HG03469 (cell line): ENCODE measurements at regions not wholly inside any gene's neighbourhood (a gene's known extent, or its start where the extent isn't known, plus 50 kb on each side); places are given as distances from the start of the nearest gene placed in this dataset.
"Not testable (repeated sequence)": the region's sequence is repeated elsewhere in the genome, so short reads cannot be mapped to it uniquely, and the experiment has no call there.

Source experiments
- ATAC-seq: cut with Tn5 transposase; IDR thresholded peaks from one replicate; pipeline ENCODE4 v1.9.1; 2021; ENCODE audit warnings: mild to moderate bottlenecking, moderate library complexity, moderate number of reproducible peaks; ENCODE audit not compliant: unreplicated experiment

DNA sequence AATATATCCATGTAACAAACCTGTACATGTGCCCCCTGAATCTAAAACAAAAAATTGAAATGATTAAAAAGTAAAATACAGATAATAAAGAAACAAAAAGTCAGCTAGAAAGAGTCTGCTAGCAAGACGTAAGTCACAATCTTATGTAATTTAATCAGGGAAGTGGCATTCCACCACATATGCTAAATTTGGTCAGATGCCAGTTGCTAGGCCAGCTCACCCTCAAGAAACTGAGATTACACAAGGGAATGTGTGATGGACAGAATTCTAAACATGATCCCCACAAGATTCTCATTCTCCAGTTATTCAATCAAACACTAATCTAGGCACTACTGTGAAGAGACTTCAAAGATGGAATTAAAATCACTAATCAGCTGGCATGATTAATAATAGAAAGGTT lies 689.3 kb downstream of the CENPC start:
- ATAC-seq, result no peak

DNA sequence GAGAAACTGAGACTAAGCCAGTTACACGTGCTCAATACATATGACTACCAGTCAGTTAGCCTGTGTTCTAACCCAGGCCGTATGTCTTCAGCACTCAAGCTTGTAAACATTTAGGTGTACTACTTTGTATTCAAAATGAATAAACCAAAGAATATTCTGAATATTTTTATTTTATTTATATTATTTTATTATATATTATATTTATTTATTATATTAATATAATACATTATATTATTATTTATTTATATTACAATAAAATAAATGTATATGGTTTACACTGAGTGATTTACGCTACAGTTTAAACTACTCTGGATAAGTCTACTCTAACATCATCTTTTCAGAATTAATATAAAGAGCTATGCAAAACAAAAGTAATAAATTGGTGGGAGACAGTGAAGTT lies 691.5 kb downstream of the CENPC start:
- ATAC-seq, result no peak

DNA sequence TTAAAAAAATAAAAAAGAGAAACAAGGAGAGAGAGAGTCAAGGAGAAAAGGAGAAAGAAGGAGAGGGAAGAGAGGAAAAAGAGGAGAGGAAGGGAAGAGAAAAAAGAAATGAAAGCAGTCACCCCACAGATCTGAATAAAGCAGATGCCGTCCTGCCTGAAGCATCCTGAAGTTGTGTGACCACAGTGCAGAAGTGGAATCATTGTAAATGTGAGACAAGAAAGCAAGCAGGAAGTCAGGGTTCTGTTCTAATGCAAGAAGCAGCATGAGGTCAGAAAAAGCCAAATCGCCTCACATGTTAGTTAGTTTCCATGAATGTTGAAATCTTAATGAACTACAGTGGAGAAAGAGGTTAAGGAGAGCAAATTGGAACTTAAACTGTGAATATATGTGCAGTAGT lies 692.5 kb downstream of the CENPC start:
- ATAC-seq, result no peak

DNA sequence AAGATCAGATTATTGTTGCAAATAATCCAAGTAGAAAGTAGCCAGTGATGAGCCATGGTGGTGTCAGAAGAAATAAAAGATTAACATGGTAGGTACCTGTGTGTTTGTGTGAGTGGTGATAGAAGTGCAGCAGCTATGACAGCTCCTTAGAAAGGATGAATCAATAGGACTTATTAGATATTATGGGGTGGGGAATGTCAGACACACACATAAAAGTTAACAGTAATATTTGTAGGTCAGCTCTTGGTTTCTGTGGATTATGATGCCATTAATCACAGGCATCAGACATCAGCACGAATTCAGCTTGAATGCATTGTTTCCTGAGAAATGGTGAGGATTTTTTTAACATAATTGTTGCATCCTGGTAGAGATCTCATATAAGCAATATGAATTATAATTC lies 695.7 kb downstream of the CENPC start:
- no peak for ATAC-seq

DNA sequence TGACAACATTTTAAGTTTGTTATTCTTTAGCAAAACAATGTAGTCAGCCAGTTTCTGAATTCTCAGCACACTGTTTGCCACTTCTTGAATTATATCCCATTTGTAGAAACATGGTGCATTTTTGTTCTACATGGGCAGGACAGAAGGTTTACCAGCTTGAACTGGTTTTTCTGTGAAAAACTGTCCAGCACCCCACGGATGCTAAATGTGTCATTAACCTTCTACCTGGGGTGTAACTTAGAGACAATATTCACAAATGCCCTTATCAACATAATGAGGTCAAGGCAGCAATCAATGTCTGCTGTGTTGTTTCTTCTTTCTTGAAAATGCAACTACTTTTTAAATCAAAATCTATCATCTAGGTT lies 702.6 kb downstream of the CENPC start:
- ATAC-seq, result no peak

DNA sequence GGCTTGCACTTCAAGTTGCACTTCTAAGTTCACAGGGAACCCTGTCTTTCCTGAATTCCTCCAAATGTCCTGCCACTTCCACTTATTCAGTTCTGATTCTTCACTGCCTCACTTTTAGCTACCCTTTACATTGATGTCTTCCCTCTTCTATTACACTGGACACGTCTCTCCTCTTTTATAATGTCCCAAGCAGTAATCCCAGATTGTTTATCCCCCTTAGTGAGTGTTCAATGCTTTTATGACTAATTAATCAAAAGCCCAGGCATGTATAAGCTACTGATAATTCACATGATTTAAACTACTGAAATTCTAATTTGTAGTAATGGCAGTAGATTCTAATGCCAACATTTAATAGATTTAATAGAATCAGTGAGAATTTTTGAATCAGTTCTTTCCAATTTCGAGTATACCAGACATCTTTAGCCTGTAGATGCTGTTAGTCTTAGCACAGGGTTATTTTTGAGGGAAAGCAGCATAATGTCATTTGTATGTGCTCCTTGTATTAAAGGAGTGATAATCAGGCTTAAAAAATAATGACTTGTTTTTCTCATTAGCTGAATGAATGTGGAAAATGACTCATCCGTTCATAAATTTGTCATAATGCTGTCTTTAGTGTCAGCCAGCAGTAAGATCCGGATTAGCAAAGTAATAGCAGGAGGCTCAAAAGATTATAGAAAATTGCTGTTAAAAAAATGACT lies 703.1 kb downstream of the CENPC start:
- ATAC-seq, result no peak

DNA sequence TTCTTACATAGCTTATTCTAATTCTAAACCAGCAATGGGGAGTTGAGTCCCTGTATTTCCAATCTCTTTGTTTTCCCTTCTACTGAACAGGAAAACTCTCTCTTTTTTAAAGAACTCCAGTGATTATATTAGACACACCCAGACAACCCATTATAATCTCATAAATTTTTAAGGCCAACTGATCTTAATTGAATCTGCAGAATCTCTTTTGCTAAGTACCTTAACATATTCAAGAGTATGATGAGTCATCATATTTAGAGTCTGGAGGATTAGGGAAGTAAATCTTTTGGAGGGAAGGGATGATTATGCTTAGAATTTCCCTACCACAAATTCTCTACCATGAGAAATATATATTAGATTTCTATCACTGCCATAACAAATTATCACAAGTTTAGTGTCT lies 705.1 kb downstream of the CENPC start:
- ATAC-seq, result no peak

DNA sequence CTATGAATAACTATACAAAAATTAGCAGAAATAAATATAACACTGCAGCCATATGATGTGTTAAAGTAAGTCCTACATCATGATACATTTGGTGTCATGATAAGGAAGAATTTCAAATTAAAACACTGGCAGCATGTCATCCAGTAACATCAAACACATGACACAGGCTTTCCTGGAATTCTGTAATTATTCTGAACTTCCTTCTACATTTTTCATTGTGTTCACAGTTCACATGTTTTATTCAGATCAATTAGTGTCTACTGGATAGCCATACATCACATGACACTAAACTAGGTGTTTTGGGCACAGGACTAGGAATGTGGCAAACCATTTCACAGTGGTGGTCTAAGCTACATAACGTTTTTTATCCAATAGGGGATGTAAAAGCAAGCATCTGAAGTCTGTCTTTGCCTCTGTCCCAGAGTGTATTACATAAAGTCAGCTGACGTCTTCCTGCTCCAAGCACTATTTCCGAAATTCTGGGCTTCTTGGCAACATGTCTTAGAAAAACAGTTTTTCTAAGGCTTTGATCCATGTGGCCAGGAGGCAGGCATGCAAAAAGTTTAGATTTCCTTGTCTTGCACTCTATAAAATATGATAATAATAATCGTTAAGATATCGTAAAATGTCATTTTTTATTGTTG lies 707.9 kb downstream of the CENPC start:
- ATAC-seq, result no peak

DNA sequence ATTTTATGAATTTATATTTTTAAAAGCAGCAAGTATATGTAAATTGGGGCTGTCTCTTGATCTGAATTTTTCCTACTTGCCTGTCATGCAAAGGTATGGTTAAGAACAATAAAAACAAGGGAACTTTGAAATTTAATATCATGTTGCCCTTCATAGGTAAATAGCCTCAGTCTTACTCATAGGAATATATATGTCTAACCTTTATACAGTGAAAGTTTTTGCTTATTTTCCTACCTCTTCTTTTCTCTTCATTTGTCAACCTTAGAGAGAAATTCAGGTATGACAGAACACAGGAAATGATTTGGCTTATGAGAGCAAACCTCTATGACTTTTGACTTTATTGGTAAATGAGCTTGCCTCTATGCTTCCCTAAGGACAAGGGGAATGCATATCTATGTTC lies 716.0 kb downstream of the CENPC start:
- ATAC-seq, result no peak

DNA sequence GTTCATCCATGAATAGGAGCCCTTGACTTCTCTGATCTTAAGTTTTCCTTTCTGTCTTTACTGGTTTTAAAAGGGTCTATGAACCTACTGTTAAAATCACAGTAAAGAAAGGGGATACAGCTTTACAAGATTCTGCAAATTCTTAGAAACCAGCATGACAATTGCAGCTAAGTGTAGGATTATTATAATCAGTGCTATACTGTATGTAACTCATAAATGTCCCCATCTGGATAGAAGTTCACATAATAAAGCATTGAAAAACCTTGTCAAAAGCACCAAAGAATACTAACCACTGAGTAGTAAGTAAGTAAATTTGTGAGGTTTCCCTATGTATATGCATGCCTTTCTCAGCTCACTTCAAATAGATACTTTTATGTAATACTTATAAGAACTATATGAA lies 724.6 kb downstream of the CENPC start:
- ATAC-seq, result no peak

DNA sequence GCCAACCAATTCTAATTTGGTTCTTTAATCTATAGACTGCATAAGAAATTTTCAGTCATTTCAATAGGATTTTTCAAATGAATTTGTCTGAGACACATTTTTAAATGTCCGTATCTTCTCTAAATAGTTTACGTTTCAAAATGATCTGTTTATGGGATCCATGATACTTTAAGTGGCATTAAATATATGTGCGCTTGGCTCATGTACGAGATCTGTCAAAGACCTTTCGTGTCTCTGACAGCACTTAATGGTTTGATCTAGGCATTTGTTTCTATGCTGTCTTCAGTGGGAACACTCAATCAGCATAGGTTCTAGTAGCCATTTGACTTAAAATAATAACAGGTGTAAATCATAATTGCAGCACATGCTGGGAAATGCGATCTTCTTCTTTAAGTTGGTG lies 731.0 kb downstream of the CENPC start:
- no peak for ATAC-seq

DNA sequence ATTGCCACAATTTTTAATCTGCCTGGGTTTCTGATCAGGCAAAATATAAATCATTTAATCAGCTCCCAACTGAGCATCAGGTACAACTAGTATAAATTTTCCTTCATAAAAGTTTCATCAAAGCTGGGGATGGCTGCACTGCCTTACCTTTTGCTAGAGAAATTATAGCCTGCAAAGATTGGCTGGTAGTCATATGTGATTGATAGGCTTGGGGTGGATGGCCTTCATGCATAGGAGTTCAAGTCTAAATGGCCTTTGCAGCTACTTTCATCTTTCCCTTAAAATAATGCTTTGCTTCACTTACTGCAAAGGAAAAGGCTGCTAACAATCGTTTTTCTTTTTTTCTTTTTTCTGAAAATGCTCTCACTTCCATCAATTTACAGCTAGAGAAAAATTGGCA lies 739.7 kb downstream of the CENPC start:
- ATAC-seq, result no peak

DNA sequence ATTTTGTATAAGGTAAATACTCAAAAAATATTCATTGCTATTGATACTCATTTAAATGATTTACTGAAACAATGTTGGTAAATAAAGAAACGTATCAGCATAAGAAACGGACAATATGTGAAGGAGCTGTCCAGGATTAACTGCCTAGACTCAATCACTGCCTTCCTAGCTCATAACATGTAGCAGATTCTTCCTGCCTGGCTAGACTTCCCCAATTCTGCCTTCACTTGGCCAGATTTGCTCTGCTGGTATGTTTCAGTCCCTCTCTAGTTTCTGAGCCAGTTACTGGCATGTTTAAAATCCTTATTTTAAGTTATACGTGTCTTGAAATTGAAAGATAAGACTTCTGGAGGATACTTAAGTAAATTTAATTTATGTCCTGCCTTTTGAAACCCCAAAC lies 740.3 kb downstream of the CENPC start:
- ATAC-seq, result no peak

DNA sequence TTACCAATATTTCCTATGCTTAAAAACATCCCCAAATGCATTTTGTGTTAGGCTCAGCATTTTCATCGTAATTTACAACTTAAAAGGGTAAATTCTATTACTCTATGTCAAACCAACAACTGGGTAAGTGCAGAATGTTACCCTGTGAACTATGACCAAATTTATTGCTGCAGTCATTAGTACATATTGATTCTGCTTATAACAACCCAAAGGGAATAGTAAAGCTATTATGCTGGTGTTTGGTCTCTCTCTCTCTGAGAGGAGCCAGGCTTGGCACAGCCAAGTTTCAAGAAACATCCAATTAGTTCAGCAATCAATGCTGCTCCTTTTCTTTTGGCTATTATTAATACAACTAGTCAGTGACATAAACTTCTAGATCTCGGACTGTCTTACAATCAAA lies 747.7 kb downstream of the CENPC start:
- ATAC-seq, result no peak

DNA sequence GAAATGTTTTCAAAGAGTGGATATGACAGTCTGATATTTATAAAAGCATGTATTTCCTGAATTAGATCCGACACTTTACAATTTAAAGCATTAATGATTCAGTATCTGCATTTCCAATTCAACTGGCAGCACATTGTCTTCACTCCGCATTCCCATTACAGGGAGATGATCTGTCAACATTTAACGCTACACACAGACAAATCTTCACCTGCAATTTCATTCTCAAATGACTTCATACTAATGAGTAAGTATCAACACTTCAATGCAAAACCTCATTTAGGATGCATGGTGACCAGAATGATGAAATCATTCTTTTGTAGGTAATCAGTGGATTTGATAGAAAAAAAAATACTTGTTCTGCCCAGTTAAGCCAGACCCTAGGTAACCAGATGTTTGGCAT lies 749.6 kb downstream of the CENPC start:
- no peak for ATAC-seq

DNA sequence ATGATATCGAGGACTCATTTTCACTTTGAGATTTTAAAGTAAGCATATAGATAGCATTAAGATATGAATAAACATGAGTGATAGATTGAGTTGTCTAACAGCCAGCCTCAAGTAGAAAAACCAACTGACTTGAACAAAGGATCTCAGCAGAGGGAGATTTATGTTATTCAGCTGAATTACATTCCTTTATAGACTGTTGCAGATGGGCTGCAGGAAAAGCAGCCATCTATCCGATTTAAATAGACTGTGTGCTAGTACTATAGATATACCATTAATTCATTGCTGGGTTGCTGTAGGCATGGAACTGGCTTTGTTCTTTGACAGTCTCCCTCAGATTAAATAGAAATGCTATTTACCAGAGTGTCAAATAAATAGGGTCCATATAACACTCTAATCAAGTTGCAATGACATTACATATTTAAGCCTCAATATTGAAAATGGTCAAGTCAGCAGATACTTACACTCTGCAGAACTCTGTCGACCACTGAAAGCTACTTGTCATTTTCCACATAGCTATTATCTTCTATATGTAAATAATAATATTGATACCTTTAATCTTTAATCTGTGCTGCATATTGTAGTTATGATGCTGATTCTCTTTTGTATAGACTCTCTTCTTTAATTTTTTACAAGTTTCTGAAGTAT lies 750.8 kb downstream of the CENPC start:
- no peak for ATAC-seq

DNA sequence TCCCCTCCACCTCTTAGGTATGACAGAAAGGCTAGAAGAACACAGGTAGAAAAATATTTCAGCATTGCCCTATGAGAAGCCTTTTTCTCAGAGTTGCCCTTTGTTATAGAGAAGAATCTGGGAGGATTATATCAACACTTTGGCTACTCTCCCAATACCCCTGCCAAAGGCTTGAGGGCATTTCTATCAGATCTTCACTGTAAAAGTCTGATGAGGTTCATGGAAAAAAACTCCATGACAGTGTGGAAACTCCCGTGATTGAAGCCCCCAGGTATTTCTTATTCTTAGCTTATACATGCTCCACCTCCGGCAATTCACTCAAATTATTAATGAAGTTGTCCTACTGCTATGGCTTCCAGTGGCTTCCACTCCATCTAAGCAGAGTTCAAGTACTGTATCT lies 753.6 kb downstream of the CENPC start:
- ATAC-seq, result no peak

DNA sequence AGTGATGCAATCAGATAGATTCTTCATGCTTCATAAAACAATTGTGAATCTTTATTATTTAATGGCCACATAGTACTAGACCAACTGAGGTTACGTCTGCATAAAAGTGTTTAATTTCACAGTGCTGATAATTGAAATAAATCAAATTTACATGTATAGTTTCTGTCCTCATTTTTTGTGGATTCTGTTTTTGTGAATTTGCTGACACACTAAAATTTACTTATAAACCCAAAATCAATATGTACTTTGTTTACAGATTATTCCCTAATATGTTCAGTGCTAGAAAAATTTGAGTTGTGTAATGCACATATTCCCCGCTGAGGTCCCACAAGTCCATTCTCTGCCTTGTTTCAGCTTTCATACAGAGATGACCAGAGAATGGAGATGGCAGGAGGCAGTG lies 759.8 kb downstream of the CENPC start:
- no peak for ATAC-seq

DNA sequence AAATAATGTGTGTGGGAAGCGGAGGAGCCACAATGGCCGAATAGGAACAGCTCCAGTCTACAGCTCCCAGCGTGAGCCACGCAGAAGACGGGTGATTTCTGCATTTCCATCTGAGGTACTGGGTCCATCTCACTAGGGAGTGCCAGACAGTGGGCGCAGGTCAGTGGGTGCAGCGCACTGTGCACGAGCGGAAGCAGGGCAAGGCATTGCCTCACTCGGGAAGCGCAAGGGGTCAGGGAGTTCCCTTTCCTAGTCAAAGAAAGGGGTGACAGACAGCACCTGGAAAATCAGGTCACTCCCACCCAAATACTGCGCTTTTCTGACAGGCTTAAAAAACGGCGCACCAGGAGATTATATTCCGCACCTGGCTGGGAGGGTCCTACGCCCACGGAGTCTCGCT lies 762.6 kb downstream of the CENPC start:
- not testable (repeated sequence) for ATAC-seq

DNA sequence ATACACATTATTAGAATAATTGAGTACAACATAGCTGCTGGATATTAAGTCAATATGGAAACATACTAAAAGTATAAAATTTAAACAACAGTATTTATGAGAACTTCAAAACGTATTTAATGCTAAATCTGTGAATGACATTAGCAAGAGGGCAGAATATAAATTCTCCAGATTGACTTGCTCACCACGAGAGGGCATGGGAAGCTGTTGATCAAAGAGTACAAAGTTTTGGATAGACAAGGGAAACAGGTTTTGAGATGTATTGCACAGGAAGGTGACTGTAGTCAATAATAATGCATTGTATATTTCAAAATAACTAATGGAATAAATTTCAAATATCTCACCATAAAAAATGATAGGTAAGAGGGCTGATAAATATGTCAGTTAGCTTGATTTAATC lies 768.2 kb downstream of the CENPC start:
- no peak for ATAC-seq

DNA sequence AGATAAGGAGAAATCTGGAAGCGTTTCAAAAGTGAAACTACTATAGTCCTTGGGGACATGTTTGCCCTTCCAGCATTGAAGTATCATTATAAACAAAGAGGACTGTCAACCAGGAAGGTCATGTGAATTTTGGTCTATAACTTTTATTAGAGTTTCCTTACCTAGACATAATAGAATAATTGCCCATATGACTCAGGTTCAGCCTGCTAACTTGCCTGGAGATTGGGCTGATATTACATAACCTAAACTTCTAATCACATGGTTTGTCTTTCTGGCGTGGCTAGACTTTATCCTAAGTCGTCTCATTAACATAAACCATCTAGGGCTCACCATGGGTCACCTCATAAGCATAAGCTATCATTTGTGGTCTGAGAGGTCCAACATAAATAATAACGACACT lies 775.9 kb downstream of the CENPC start:
- no peak for ATAC-seq

DNA sequence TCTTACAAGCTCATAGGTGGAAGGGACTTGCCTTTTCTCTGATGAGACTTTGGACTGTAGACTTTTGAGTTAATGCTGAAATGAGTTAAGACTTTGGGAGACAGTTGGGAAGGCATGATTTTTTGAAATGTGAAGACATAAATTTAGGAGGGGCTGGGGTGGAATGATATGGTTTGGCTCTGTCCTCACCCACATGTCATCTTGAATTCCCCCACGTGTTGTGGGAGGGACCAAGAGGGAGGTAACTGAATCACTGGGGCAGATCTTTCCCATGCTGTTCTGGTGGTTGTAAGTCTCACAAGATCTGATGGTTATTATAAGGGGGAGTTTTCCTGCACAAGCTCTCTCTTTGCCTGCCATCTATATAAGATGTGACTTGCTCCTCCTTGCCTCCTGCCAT lies 777.9 kb downstream of the CENPC start:
- ATAC-seq, result no peak

DNA sequence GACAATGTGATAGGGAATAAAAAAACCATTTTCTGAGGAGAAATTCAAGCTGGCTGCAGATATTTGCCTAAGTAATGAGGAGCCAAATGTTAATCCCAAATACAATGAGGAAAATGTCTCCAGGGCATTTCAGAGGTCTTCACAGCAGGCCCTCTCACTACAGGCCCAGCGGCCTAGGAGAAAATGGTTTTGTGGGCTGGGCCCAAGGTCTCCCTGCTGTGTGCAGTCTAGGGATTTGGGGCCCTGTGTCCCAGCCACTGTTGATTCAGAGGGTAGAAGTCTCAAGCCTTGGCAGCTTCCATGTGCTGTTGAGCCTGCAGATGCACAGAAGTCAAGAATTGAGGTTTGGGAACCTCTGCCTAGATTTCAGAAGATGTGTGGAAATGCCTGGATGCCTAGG lies 778.7 kb downstream of the CENPC start:
- ATAC-seq, result no peak
